OCI-LY7 (cell line): ENCODE measurements at regions not wholly inside any gene's neighbourhood (a gene's known extent, or its start where the extent isn't known, plus 50 kb on each side); places are given as distances from the start of the nearest gene placed in this dataset.
"Not testable (repeated sequence)": the region's sequence is repeated elsewhere in the genome, so short reads cannot be mapped to it uniquely, and the experiment has no call there.

ENCODE experiments used
- CTCF ChIP-seq: fragments of 200-600 bp; sonication (generic); conservative IDR thresholded peaks from 2 replicates; pipeline ENCODE4 v1.5.1; 2014; ENCODE audit warnings: mild to moderate bottlenecking, antibody characterized with exemption, low read length, moderate library complexity, mixed read lengths
- EZH2phosphoT487 ChIP-seq: fragments of 200-600 bp; sonication (generic); IDR thresholded peaks from 2 replicates; pipeline ENCODE4 v1.6.1; 2018; ENCODE audit warnings: low read depth, borderline replicate concordance, mild to moderate bottlenecking, mixed run types, antibody characterized with exemption, low read length, moderate library complexity, mixed read lengths

- TF ChIP-seq CTCF, EZH2phosphoT487: not testable (repeated sequence)
Measured at GRCh38 chr14:43127874-43128273, 1379.2 kb downstream of the FSCB start.
